Dedifferentiated amniotic fluid mesenchymal stem cell (primary cell): ENCODE measurements at regions not wholly inside any gene's neighbourhood (a gene's known extent, or its start where the extent isn't known, plus 50 kb on each side); places are given as distances from the start of the nearest gene placed in this dataset.
"Not testable (repeated sequence)": the region's sequence is repeated elsewhere in the genome, so short reads cannot be mapped to it uniquely, and the experiment has no call there.

Experiments
- DNase-seq: peaks from one replicate; pipeline ENCODE4 v3.0.0-alpha.2; 2016; ENCODE audit errors: extremely low spot score

- no peak for DNase-seq
These were observed 183.1 kb upstream of the PRSS58 start for GRCh38 chr7:142440906-142441411.

GRCh38 chr7:142440219-142440905 lies 182.5 kb upstream of the PRSS58 start:
- peak; percentile 34 for DNase-seq

GRCh38 chr7:142439739-142440138 lies 181.9 kb upstream of the PRSS58 start:
- no peak for DNase-seq

- DNase-seq = no peak
These were observed 181.2 kb upstream of the PRSS58 start for GRCh38 chr7:142438923-142439515.

- no peak for DNase-seq
These were observed 180.5 kb upstream of the PRSS58 start for GRCh38 chr7:142438235-142438922.

- DNase-seq = no peak
These were observed 179.9 kb upstream of the PRSS58 start for GRCh38 chr7:142437741-142438140.

- DNase-seq = no peak
These were observed 178.7 kb upstream of the PRSS58 start for GRCh38 chr7:142436601-142437000.

- not testable (repeated sequence) for DNase-seq
These were observed 177.7 kb upstream of the PRSS58 start for GRCh38 chr7:142435606-142436005.

- DNase-seq = no peak
These were observed 176.9 kb upstream of the PRSS58 start for GRCh38 chr7:142434666-142435167.

- not testable (repeated sequence) for DNase-seq
These were observed 176.3 kb upstream of the PRSS58 start for GRCh38 chr7:142434133-142434532.

GRCh38 chr7:142432377-142432776 lies 174.5 kb upstream of the PRSS58 start:
- DNase-seq = no peak

- no peak for DNase-seq
These were observed 173.6 kb upstream of the PRSS58 start for GRCh38 chr7:142431491-142431890.

GRCh38 chr7:142428094-142428493 lies 170.2 kb upstream of the PRSS58 start:
- no peak for DNase-seq

GRCh38 chr7:142425281-142425680 lies 167.4 kb upstream of the PRSS58 start:
- no peak for DNase-seq

GRCh38 chr7:142422621-142423020 lies 164.8 kb upstream of the PRSS58 start:
- DNase-seq = no peak

- DNase-seq = no peak
These were observed 162.9 kb upstream of the PRSS58 start for GRCh38 chr7:142420554-142421362.

- DNase-seq = no peak
These were observed 160.5 kb upstream of the PRSS58 start for GRCh38 chr7:142418326-142418725.

- DNase-seq = no peak
These were observed 157.1 kb upstream of the PRSS58 start for GRCh38 chr7:142414915-142415314.

GRCh38 chr7:142414135-142414534 lies 156.3 kb upstream of the PRSS58 start:
- DNase-seq = no peak

GRCh38 chr7:142413280-142414000 lies 155.6 kb upstream of the PRSS58 start:
- no peak for DNase-seq

- DNase-seq = peak; percentile 20
These were observed 154.8 kb upstream of the PRSS58 start for GRCh38 chr7:142412551-142413193.
